Skin of body (tissue), 1 donor: ENCODE measurements at regions not wholly inside any gene's neighbourhood (a gene's known extent, or its start where the extent isn't known, plus 50 kb on each side); places are given as distances from the start of the nearest gene placed in this dataset.
"Not testable (repeated sequence)": the region's sequence is repeated elsewhere in the genome, so short reads cannot be mapped to it uniquely, and the experiment has no call there.

Source experiments
- DNase-seq: peaks from one replicate; lab custom pipeline; 2025; lab: John Stamatoyannopoulos, UW

DNA sequence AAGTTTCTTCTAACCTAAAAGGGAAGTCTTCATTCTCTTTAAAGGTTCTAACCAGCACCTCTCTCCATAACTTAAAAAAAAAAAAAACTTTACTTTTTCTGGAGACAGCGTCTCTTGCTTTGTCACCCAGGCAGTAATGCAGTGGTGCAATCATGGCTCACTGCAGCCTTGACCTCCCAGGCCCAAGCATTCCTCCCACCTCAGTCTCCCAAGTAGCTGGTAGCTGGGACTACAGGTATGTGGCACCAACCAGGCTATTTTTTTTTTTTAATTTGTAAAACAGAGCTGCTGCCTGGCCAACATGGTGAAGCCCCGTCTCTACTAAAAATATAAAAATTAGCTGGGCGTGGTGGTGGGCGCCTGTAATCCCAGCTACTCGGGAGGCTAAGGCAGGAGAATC lies 787.4 kb upstream of the ACO1 start:
- not testable (repeated sequence) for DNase-seq

DNA sequence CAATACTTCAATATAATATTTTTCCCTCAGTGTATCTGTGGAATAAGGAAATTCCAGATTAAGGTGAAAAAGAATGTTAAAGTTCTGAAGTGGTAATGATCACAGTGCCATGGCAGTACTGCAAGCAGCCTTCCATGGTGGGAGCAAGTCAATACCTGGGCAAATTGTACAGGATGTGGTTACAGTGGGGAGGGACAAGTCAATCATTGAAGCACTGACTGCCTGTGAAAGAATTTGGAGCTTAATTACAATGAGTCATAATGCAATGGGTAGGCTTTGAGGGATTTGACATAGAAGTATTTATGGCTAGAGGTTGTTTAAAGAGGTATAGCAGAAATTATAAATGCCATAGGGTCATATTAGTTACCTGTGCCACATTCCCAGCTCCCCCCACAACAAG lies 786.5 kb upstream of the ACO1 start:
- DNase-seq = no peak

DNA sequence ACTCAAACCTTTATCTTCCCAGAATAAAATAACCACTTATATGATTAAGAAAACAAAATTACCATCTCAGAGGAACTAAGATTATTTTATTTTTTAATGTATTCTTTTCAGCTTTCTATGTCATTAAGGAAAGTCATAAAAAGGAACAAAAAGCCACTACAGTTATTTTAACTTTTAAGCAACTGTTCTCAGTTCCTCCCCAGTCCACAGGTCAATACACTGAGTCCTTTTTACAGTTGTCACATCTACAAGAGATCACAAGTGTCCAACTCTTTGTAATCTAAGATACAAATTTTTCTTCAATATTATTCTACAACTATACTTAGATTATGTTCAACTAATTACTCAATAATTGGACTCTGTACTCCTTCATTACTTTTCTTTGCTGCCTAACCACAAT lies 782.8 kb upstream of the ACO1 start:
- no peak for DNase-seq

DNA sequence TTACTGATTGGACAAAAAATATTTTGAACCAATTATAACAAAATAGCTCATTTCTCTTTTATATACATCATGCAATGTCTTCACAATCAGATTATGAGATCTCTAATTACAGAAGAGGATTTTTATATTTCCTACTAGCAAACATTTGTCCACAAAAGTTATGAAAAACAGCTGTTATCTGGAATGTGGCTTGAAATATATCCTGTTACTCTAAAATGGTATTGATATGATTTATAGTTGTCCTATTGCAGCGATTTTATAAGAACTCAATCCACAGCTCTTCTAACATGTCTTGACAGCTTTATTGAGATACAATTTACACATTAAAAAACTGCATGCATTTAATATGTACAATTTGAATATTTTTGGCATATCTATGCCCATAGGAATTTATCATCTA lies 779.9 kb upstream of the ACO1 start:
- DNase-seq = no peak

DNA sequence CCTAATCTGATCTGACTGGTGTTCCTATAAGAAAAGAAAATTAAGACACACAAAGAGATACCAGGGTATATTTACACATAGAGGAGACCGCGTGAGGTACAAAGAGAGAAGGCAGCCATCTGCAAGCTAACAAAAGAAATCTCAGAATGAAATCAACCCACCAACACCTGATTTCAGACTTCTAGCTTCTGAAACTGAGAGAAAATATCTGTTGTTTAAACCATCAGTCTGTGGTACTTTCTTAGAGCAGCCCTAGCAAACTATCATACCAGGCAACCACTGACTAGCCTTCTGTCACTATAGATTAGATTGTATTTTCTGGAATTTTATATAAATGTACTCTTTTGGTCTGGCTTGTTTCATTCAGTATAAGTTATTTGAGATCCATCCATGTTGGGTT lies 779.3 kb upstream of the ACO1 start:
- DNase-seq = no peak

DNA sequence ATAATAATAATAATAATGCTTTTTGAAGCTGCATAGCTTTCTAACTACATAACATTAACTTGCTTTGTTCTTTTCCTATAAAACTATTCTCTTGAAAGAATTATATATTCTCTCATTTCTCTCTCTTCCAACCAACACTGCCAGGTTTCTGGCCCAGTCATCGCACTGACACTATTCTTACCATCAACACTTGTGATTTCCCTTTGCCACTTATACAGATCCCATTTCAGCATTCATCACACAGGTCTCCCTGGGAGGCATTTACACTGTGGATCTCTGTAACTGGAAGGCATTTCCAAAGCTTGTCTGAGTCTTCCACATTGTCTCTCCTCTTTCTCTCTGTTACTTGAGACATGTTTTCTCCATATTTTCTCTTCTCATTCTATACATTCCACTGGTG lies 777.8 kb upstream of the ACO1 start:
- no peak for DNase-seq

DNA sequence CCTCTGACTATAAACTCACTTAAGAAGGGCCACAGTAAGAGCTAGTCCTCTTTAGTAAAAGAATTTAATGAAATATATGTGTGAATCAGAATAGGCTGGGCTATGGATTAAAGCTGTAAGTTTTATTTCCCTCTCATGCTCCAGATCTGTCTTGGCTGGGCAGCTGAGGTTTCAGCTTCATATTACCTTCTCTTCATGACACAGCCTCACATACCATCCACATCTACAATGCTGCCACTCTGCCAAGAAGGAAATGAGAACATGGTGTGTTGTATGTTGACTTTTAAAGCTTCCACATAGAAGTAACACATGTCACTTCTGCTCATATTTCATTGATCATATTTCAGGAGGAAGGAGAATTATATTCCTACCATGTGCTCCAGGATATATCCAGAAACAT lies 776.0 kb upstream of the ACO1 start:
- DNase-seq = no peak

DNA sequence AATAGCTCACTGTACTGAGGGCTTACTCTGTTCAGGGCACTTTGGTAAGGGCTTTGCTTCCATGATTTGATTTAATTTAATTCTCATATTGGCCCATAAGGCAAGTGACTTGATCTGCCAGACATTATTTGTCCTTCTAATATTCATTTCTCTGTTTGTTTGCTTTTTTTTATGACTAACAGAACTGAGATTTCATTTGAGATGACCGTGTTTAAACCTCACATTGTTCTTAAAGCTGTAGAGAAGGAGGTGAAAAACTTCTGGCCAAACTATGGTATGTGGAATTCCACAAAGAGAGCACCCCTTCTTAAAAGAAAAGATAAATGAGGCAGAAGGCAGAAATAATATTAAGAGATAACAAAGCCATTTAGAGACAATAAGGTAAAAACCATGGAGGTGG lies 775.6 kb upstream of the ACO1 start:
- DNase-seq = no peak

DNA sequence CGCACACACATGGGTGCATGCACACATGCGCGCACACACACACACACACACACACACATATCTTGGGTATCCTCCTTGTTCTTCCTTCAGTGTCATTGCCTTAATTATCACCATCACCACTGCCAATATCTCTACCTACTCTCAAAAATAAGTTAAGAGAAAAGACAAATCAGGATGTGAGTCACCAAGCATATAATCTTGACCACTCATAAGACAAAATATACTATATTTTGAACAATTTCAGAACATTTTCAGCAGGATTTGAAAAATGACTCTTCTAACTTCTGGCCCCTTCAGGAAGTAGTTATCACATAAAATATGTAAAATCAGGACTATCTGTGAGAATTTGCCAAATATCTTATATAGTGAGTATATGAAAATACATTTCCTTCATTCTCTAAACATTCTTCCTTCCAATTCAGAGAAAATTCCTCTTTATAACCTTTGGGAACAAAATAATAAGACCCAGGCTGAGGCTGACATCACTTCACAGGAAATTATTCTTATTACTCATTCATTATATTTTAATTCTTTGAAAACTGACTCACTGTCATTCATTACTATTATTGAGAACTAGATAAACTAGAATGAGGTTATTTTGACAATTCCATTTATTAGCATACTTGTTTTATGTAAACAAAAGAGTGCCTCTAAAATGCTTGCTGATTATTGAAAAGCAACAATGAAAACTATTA lies 772.0 kb upstream of the ACO1 start:
- no peak for DNase-seq

DNA sequence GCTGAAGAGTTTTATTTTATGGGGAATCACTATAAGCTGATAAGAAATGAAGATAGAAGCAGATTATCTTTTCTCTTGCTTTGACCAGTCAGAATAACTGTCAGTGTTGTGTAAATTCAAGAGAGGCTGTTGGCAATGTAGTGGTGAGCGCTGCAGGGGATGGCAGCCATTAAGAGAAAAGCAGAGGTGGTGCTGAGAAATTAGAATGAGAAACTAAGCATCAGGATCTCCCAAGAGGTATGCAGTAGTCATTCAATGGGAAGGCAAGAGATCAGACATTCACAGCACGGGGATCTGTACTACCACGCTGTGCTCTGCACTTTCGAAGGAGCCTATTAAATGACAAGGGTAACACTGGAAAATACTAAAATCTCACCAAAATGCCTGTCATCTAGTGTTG lies 768.5 kb upstream of the ACO1 start:
- no peak for DNase-seq

DNA sequence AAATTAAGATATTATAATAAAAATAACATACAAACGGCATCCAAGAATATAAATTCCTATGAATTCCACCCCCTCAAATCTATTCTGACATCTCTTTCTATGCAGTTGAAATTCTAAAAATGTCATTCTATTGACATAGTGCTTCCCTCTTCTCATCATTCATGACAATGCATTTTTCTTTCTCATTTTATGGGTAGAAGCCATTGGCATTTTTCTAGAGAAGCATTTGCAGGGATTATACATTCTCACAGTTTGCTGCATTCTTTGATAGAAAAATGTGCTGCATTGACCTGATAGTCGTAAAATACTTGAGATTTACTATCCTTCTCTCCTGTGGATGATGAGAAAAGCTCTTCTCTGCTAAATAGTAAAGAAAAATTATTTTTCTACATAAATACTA lies 760.9 kb upstream of the ACO1 start:
- DNase-seq = no peak

DNA sequence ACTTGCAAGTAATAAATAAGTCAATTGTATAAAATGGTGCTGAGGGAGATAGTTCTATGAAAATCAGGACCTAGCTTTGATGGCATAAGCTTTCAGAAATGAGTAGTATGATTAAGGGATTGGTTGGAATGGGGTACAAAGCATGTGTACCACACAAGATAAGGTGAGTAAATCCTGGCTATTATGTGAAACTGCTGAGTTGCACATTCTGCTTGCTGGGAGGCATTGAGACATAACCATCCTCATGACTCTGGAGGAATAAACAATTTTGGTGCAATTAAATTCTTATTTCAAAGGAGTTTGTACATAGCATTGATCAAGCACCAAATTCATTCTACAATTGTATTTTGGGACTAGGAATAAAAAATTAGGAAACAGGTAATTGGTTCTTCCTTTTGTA lies 755.2 kb upstream of the ACO1 start:
- peak; percentile 0 for DNase-seq

DNA sequence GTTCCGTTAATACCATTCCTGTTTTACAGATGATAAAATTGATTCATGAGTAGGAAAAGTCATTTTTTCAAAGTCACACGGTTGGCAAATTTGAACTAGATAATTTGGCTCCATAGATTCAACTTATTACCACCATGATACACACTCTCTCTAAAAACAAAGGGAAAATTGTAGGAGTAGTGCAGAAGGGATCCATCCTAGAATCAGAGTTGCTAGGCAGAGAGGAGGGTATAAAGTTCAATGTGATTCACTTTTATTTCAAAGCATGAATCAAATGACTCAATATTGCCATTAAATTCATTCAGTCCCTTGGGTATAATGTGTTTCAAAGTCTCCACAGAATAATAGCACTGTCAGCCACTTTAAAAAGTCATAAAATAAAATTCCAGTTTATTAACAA lies 747.2 kb upstream of the ACO1 start:
- DNase-seq = no peak

DNA sequence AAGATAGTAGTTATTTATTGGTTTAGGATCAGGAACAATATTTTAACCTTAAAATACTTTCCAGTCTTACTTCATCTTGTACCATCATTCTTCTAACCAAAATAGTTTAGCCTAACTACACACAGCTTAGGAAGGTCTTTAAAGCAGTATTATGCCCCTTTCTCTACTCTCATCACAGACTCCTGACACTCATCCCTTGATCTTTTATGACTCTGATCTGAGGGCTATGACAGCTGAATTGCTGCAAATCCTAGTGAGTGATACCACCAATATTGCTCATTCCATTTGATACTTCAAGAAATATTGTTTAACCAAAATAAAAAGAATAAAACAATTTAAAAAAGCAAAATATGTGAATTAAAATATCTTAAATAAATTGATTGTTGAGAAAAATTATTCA lies 746.6 kb upstream of the ACO1 start:
- no peak for DNase-seq

DNA sequence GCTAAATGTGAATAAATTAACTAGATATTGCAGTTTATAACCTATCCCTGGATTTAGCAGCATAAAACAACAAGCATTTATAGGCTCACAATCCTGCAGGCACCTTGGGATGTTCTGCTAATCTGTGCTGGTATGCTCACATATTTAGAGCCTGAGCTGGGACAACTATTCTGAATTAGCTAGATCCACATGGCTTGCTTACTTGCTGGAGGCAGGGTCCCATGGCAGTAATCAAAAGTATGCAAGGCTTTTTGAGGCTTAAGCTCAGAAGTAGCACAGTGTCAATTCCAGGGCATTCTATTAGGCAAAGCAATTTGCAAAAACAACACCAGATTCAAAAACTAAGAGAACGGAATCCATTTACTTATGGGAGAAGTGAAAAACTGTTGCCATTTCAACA lies 745.0 kb upstream of the ACO1 start:
- no peak for DNase-seq

DNA sequence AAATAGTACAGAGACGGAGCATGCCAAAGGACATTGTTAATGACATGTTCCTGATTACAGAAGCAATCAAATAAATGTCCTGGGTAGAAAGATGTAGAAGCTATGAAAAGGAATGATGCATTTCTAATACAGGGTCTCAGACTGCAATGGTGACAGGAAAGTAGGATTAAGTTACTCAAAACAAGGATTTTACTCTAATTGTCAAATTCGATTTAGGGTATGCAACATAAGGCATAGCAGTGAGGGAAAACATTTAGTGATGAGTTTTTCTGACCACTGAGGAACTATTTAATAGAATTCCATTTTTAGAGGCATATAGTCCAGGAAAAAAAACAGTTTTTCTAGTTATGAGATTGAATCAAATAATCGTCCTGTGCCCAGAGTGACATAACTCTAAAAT lies 715.1 kb upstream of the ACO1 start:
- no peak for DNase-seq

DNA sequence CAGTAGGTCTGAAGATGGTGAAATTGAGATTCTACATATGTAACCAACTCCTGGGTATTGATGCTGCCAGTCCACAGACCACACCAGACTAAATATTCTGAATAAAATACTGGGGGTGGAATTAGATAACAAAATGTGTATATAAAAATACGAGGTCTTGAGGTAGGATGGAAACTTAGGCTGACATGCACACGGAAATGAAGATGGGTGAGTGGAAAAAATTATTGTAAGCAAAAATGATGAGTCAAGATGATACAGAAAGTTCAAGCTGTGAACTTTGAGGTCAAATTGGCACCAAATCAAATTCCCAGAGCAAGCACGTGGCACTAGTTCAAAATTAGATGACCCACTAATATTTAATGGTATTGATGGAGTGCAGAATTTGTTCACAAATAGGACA lies 713.4 kb upstream of the ACO1 start:
- no peak for DNase-seq

DNA sequence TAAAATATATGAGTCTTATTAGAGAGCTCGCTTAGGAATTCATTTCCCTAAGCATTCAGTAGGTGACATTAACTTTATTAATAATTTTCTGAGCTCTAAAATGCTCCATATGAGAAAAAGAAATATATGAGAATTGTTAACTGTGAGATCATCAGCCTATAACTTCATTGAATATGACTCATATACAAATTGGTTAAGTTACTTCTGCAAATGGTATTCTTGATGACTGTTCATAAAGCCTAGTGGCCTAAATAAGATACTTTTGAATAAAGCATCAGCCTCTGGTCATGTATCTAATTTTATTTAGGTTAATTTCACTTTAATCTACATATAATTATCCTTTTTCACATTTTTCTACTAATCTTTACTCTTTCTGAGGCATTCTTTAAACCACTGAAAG lies 710.2 kb upstream of the ACO1 start:
- DNase-seq = no peak

DNA sequence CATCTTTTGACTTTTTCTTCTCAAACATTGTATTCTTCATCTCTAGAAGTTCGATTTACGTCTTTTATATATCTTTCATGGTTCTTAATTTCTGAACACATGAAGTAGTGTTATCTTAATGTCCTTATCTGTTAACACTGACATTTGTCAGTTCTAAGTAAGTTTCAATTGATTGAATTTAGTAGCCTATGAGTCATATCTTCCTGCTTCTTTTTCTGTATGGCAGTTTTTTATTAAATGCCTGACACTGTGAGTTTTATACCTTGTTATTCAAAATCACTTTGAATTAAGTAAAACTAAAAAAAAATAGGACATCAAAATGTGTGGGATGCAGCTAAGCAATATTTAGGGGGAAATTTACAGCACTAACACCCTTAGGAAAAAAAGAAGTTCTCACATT lies 707.0 kb upstream of the ACO1 start:
- DNase-seq = no peak

DNA sequence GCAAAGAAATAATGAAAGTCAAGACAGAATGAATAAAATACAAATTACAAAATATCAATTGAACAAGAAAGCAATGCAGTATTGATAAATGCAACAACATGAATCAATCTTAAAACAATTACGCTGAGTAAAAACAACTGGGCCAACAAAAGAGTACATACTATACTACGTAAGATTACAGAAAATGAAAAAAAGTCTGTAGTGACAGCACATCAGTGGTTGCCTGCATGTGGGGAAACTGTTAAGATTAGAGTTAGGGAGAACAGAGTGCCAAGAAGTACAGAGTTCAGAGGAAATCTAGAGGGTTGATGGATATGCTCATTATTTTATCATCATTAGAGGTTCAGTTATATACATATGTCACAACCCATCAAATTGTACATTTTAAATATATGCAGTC lies 706.6 kb upstream of the ACO1 start:
- DNase-seq = no peak

DNA sequence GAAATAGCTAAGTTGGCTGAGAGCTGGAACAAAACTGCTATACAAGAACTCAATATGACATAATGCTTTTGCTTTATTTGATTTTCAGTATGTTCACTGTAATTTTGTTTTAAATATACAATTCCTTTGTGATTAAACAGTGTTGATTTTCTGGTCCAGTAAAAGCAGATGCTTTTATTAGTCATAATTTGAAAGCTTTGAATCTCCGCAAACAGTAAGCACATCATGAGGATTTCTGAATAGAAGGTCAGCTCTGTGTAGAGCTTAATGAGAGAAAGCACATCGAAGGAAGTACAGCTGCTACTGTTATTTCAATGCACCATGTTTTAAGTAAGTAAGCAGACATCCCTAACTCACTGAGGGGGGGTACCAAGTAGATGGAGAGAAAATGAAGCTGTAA lies 701.3 kb upstream of the ACO1 start:
- peak; percentile 3 for DNase-seq

DNA sequence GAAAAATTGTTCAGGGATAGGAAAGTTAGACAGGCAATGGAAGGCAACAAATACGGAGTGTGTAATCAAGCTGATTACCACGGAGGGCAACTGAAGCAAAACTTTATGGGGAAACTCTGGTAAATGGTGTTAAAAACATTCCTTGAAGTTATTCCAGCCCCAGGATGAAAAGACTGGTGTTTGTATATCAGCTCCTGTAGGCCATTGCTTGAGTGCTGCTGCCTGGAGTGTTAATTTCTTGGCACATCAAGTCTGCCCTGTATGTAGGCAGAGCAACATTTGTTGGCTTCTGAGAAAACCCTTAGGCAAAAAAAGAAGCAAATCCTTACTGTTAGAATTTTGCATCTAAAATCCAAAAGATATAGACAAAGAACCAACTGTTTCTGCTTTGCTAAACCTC lies 686.5 kb upstream of the ACO1 start:
- DNase-seq = no peak

DNA sequence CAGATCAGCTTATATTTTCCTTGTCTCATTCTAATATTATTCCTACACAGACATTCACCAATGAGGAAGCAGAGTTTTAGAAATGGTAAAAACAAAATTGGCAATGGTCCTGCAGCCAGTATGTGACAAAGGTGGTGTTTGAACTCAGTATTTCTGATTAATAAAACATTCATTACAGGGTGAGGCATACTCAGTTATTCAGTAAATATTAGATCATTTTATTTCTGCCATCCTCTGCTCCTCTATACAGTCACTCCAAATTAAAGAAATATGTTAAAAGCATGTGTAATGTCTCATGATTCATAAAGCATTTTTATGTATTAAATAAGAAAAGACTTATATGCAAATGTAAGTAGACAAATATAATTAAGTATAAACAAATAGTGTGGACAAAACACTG lies 684.6 kb upstream of the ACO1 start:
- DNase-seq = no peak
